Suprapubic skin (tissue), 4 donors: ENCODE measurements at regions not wholly inside any gene's neighbourhood (a gene's known extent, or its start where the extent isn't known, plus 50 kb on each side); places are given as distances from the start of the nearest gene placed in this dataset.

Experiments
- DNase-seq, 2 donors: peaks; one replicate each; pipeline ENCODE4 v3.0.0-alpha.2; 2019; ENCODE audit warnings: low spot score in 2 of 2
- H3K27ac ChIP-seq: fragments of 200-600 bp; sonication (generic); one replicate; pipeline ENCODE4 v1.5.1; 2019
- H3K27me3 ChIP-seq: fragments of 200-600 bp; sonication (generic); one replicate; pipeline ENCODE4 v1.5.1; 2019
- H3K36me3 ChIP-seq: fragments of 200-600 bp; sonication (generic); one replicate; pipeline ENCODE4 v1.5.1; 2019
- H3K4me1 ChIP-seq: fragments of 200-600 bp; sonication (generic); one replicate; pipeline ENCODE4 v1.5.1; 2019
- H3K4me3 ChIP-seq: fragments of 200-600 bp; sonication (generic); one replicate; pipeline ENCODE4 v1.5.1; 2019; ENCODE audit warnings: mild to moderate bottlenecking
- H3K9me3 ChIP-seq: fragments of 200-600 bp; sonication (generic); one replicate; pipeline ENCODE4 v1.5.1; 2019
- CTCF ChIP-seq, 2 donors: fragments of 200-600 bp in 1 of 2; fragments of 450-650 bp in 1 of 2; sonication (generic) in 1 of 2; IDR thresholded peaks; one replicate each; pipeline ENCODE4 v1.5.1; 2016 to 2019; ENCODE audit warnings: antibody characterized with exemption in 2 of 2, mild to moderate bottlenecking in 1 of 2, moderate library complexity in 1 of 2
- EP300 ChIP-seq: sonication (generic); formaldehyde crosslinking; IDR thresholded peaks from one replicate; pipeline ENCODE4 v1.6.1; 2017; ENCODE audit warnings: antibody characterized with exemption
- POLR2A ChIP-seq, 2 donors: fragments of 450-650 bp; IDR thresholded peaks; one replicate each; pipeline ENCODE4 v1.6.1; 2017; ENCODE audit warnings: antibody characterized with exemption in 2 of 2, mild to moderate bottlenecking in 2 of 2, moderate library complexity in 2 of 2
- POLR2AphosphoS5 ChIP-seq, 3 donors: sonication (generic); formaldehyde crosslinking; IDR thresholded peaks; one replicate each; pipeline ENCODE4 v1.6.1; 2017; ENCODE audit warnings: antibody characterized with exemption in 3 of 3
- WGBS: methylation state at CpG from one replicate; pipeline ENCODE4 v1.1.5; 2018; 5-methylcytosine and 5-hydroxymethylcytosine counted together

GRCh38 chr3:31392568-31392967 is 140.2 kb upstream of the STT3B start:
- TF ChIP-seq CTCF (IDR thresholded peaks at IDR 0.05) (no peak), POLR2AphosphoS5 (IDR thresholded peaks at IDR 0.05) (no peak), EP300 (no peak), POLR2A (IDR thresholded peaks at IDR 0.05) (no peak)
- no peak for DNase-seq
- Histone ChIP-seq H3K36me3 (no peaks in the 10 kb centered on the region), H3K9me3 (no peaks in the 10 kb centered on the region), H3K27ac (no peak overlapping the region), H3K27me3 (no peaks in the 10 kb centered on the region), H3K4me1 (no peaks in the 10 kb centered on the region), H3K4me3 (no peak overlapping the region)
- 96% methylated on average over 2 of the region's 2 CpGs for WGBS

- whole genome bisulfite sequencing, result 42% methylated on average over 1 of the region's 1 CpG
- DNase-seq, result no peak
Observed at GRCh38 chr3:31399271-31399670, 133.5 kb upstream of the STT3B start.

DNA sequence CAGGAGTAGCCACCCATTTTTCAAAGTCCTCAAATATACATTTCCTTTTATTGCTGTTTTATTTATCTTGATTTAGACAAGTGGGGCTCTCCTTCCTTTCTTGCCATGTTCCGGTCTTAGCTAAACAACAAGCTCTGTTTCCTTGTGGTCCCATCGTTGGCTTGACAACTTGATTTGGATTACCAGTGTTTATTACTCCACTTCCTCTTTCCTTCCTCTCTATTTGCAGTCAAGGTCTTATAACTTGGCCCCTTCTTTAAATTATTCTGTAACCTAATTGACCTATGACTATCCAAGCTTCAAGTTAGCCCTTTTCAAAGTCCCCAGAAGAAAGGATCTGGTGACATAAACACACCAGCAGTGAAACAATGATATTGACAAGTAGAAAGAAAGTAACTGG is 130.6 kb upstream of the STT3B start:
- no peaks in the 10 kb centered on the region for H3K36me3 ChIP-seq
- 75% methylated on average over 2 of the region's 2 CpGs for WGBS
- no peaks in the 10 kb centered on the region for H3K4me1 ChIP-seq
- no peaks in the 10 kb centered on the region for H3K27me3 ChIP-seq
- no peak overlapping the region for H3K4me3 ChIP-seq
- no peak overlapping the region for H3K27ac ChIP-seq
- DNase-seq, result no peak
- no peaks in the 10 kb centered on the region for H3K9me3 ChIP-seq
- TF ChIP-seq POLR2A (IDR thresholded peaks at IDR 0.05) (no peak), EP300 (no peak), CTCF (IDR thresholded peaks at IDR 0.05) (no peak), POLR2AphosphoS5 (IDR thresholded peaks at IDR 0.05) (no peak)

More at GRCh38 chr3:31399271-31399670, 133.5 kb upstream of the STT3B start:
- Histone ChIP-seq H3K4me1 (no peaks in the 10 kb centered on the region), H3K4me3 (no peak overlapping the region), H3K9me3 (no peaks in the 10 kb centered on the region), H3K27me3 (no peaks in the 10 kb centered on the region), H3K27ac (no peak overlapping the region), H3K36me3 (no peaks in the 10 kb centered on the region)
- TF ChIP-seq POLR2A (IDR thresholded peaks at IDR 0.05), result no peak
- TF ChIP-seq EP300, result no peak
- no peak for TF ChIP-seq CTCF (IDR thresholded peaks at IDR 0.05)
- TF ChIP-seq POLR2AphosphoS5 (IDR thresholded peaks at IDR 0.05), result no peak

- DNase-seq, result no peak
- Histone ChIP-seq H3K27me3 (no peaks in the 10 kb centered on the region), H3K9me3 (no peaks in the 10 kb centered on the region), H3K4me1 (no peaks in the 10 kb centered on the region), H3K27ac (no peak overlapping the region), H3K4me3 (no peak overlapping the region), H3K36me3 (no peaks in the 10 kb centered on the region)
- 80% methylated on average over 3 of the region's 3 CpGs for WGBS
- TF ChIP-seq POLR2AphosphoS5 (IDR thresholded peaks at IDR 0.05) (no peak), CTCF (IDR thresholded peaks at IDR 0.05) (no peak), EP300 (no peak), POLR2A (IDR thresholded peaks at IDR 0.05) (no peak)
Observed at GRCh38 chr3:31403197-31403596, 129.5 kb upstream of the STT3B start.

DNA sequence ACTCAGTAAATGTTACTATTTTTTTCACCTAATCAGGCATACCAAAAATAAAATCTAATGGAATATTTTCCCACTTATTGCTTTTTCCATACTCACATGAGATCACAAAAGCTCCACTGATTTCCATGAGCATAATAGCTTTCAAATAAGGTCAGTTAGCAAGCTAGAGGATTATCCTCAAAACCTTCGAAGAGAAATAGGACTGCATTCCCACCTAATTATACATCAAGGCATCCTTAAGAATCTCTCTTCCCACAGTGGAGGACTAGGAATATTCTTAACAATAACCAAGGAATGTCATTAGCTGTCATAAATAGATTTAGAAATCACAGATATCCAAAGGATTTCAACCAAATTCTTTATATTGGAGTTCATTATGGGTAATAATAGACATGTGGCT is 127.9 kb upstream of the STT3B start:
- Histone ChIP-seq H3K27me3 (no peaks in the 10 kb centered on the region), H3K4me1 (no peaks in the 10 kb centered on the region), H3K27ac (no peak overlapping the region), H3K36me3 (no peaks in the 10 kb centered on the region), H3K4me3 (no peak overlapping the region), H3K9me3 (no peaks in the 10 kb centered on the region)
- TF ChIP-seq POLR2AphosphoS5 (IDR thresholded peaks at IDR 0.05) (no peak), POLR2A (IDR thresholded peaks at IDR 0.05) (no peak), EP300 (no peak), CTCF (IDR thresholded peaks at IDR 0.05) (no peak)
- DNase-seq, result no peak
- WGBS, result 74% methylated on average over 1 of the region's 1 CpG
